MM.1S (cell line): ENCODE measurements at regions not wholly inside any gene's neighbourhood (a gene's known extent, or its start where the extent isn't known, plus 50 kb on each side); places are given as distances from the start of the nearest gene placed in this dataset.

Source experiments
- DNase-seq: peaks from one replicate; pipeline ENCODE4 v3.0.0-alpha.2; 2015
- H2AFZ ChIP-seq: fragments of 300-600 bp; sonication (generic); 2 replicates; pipeline ENCODE4 v1.6.0; 2016; ENCODE audit warnings: antibody characterized with exemption, low read length
- H3F3A ChIP-seq: fragments of 300-600 bp; sonication (generic); 2 replicates; pipeline ENCODE4 v1.6.1; 2016; ENCODE audit warnings: mild to moderate bottlenecking, antibody characterized with exemption, low read length, moderate library complexity, mixed read lengths; ENCODE audit not compliant: insufficient read depth
- H3K27ac ChIP-seq: fragments of 300-600 bp; sonication (generic); 2 replicates; pipeline ENCODE4 v1.5.1; 2016; ENCODE audit warnings: mild to moderate bottlenecking, low read length
- H3K27me3 ChIP-seq: fragments of 300-600 bp; sonication (generic); replicated peaks from 2 replicates; pipeline ENCODE4 v1.6.0; 2016; ENCODE audit warnings: low read length; ENCODE audit not compliant: insufficient read depth
- H3K36me3 ChIP-seq: fragments of 300-600 bp; sonication (generic); replicated peaks from 2 replicates; pipeline ENCODE4 v1.6.1; 2016; ENCODE audit warnings: mild to moderate bottlenecking, low read length, mixed read lengths; ENCODE audit not compliant: insufficient read depth
- H3K4me1 ChIP-seq: fragments of 300-600 bp; sonication (generic); 2 replicates; pipeline ENCODE4 v1.6.1; 2016; ENCODE audit warnings: low read length, mixed read lengths
- H3K4me2 ChIP-seq: fragments of 300-600 bp; sonication (generic); 2 replicates; pipeline ENCODE4 v1.6.0; 2016; ENCODE audit warnings: low read depth, low read length
- H3K4me3 ChIP-seq: fragments of 300-600 bp; sonication (generic); 2 replicates; pipeline ENCODE4 v1.5.1; 2016; ENCODE audit warnings: low read length, mixed read lengths
- H3K79me2 ChIP-seq: fragments of 300-600 bp; sonication (generic); 2 replicates; pipeline ENCODE4 v1.6.1; 2016; ENCODE audit warnings: mixed run types, low read length, mixed read lengths
- H3K9ac ChIP-seq: fragments of 300-600 bp; sonication (generic); 2 replicates; pipeline ENCODE4 v1.6.1; 2016; ENCODE audit warnings: low read length, mixed read lengths
- H3K9me2 ChIP-seq: fragments of 300-600 bp; sonication (generic); replicated peaks from 2 replicates; pipeline ENCODE4 v1.6.1; 2016; ENCODE audit warnings: mild to moderate bottlenecking, low read length, mixed read lengths; ENCODE audit not compliant: insufficient read depth
- H3K9me3 ChIP-seq: fragments of 300-600 bp; sonication (generic); replicated peaks from 2 replicates; pipeline ENCODE4 v1.6.1; 2016; ENCODE audit warnings: mild to moderate bottlenecking, low read length, mixed read lengths; ENCODE audit not compliant: insufficient read depth
- H4K20me1 ChIP-seq: fragments of 300-600 bp; sonication (generic); 2 replicates; pipeline ENCODE4 v1.6.1; 2016; ENCODE audit warnings: mild to moderate bottlenecking, low read length, moderate library complexity, mixed read lengths; ENCODE audit not compliant: insufficient read depth
- CTCF ChIP-seq: fragments of 300-600 bp; sonication (generic); IDR thresholded peaks from 2 replicates; pipeline ENCODE4 v1.5.1; 2016; ENCODE audit warnings: antibody characterized with exemption, low read length, mixed read lengths
- EZH2 ChIP-seq: fragments of 300-600 bp; sonication (generic); optimal IDR thresholded peaks from 2 replicates; pipeline ENCODE3; 2017; ENCODE audit warnings: low read depth, mild to moderate bottlenecking, antibody characterized with exemption, low read length, mixed read lengths
- EZH2phosphoT487 ChIP-seq: fragments of 300-600 bp; sonication (generic); IDR thresholded peaks from 2 replicates; pipeline ENCODE4 v1.6.1; 2018; ENCODE audit warnings: antibody characterized with exemption, low read length

GRCh38 chr3:180184816-180185215 lies 148.1 kb upstream of the PEX5L start:
- Histone ChIP-seq H3K27me3 (no peaks in the 10 kb centered on the region), H3K4me2 (no peak overlapping the region), H3F3A (no peaks in the 10 kb centered on the region), H3K4me1 (no peaks in the 10 kb centered on the region), H3K27ac (no peak overlapping the region), H3K79me2 (no peaks in the 10 kb centered on the region), H3K9me3 (no peaks in the 10 kb centered on the region), H3K9ac (no peak overlapping the region), H2AFZ (no peak overlapping the region), H4K20me1 (no peaks in the 10 kb centered on the region), H3K4me3 (no peak overlapping the region), H3K9me2 (no peaks in the 10 kb centered on the region), H3K36me3 (no peaks in the 10 kb centered on the region)
- TF ChIP-seq EZH2, result no peak
- no peak for TF ChIP-seq EZH2phosphoT487
- TF ChIP-seq CTCF, result no peak
- no peak for DNase-seq

- H3K27ac ChIP-seq, result no peak overlapping the region
- H3K4me2 ChIP-seq, result no peak overlapping the region
- DNase-seq, result no peak
- H3K79me2 ChIP-seq, result no peaks in the 10 kb centered on the region
- H3F3A ChIP-seq, result no peaks in the 10 kb centered on the region
- H3K9me2 ChIP-seq, result no peaks in the 10 kb centered on the region
- H3K9ac ChIP-seq, result no peak overlapping the region
- H3K27me3 ChIP-seq, result no peaks in the 10 kb centered on the region
- TF ChIP-seq EZH2 (no peak), EZH2phosphoT487 (no peak), CTCF (no peak)
- H3K9me3 ChIP-seq, result no peaks in the 10 kb centered on the region
- no peaks in the 10 kb centered on the region for H4K20me1 ChIP-seq
- H3K36me3 ChIP-seq, result no peaks in the 10 kb centered on the region
- H3K4me3 ChIP-seq, result no peak overlapping the region
- H3K4me1 ChIP-seq, result no peaks in the 10 kb centered on the region
- H2AFZ ChIP-seq, result no peak overlapping the region
These were observed 148.9 kb upstream of the PEX5L start for GRCh38 chr3:180185650-180186049.

GRCh38 chr3:180188512-180189309 lies 152.0 kb upstream of the PEX5L start:
- no peaks in the 10 kb centered on the region for H3K79me2 ChIP-seq
- H3F3A ChIP-seq, result no peaks in the 10 kb centered on the region
- TF ChIP-seq EZH2, result no peak
- no peak for TF ChIP-seq EZH2phosphoT487
- no peak for TF ChIP-seq CTCF
- DNase-seq, result peak; percentile 14
- no peaks in the 10 kb centered on the region for H3K27me3 ChIP-seq
- no peaks in the 10 kb centered on the region for H4K20me1 ChIP-seq
- H3K4me3 ChIP-seq, result no peak overlapping the region
- H3K9me2 ChIP-seq, result no peaks in the 10 kb centered on the region
- no peak overlapping the region for H2AFZ ChIP-seq
- H3K9me3 ChIP-seq, result no peaks in the 10 kb centered on the region
- no peak overlapping the region for H3K9ac ChIP-seq
- H3K4me2 ChIP-seq, result no peak overlapping the region
- no peaks in the 10 kb centered on the region for H3K36me3 ChIP-seq
- H3K4me1 ChIP-seq, result no peaks in the 10 kb centered on the region
- H3K27ac ChIP-seq, result no peak overlapping the region
